CD4-positive, alpha-beta memory T cell (primary cell): ENCODE measurements at regions not wholly inside any gene's neighbourhood (a gene's known extent, or its start where the extent isn't known, plus 50 kb on each side); places are given as distances from the start of the nearest gene placed in this dataset.

Experiments
- CTCF ChIA-PET: fragments of 350-600 bp; sonication (Branson Sonifier 250); formaldehyde crosslinking; loops from one replicate; lab custom pipeline; 2021; ENCODE audit warnings: inconsistent platforms; ENCODE audit not compliant: partially characterized antibody; lab: Charles Lee
- POLR2A ChIA-PET: fragments of 350-600 bp; sonication (Branson Sonifier 250); formaldehyde crosslinking; loops from one replicate; lab custom pipeline; 2021; ENCODE audit not compliant: partially characterized antibody; lab: Charles Lee
- DNase-seq, 5 donors: peaks; one replicate each; pipeline versions ENCODE4 v3.0.0 to v3.0.0-alpha.2; 2020 to 2022; ENCODE audit warnings: mixed read lengths in 1 of 5
- H3K27ac ChIP-seq: one replicate; pipeline ENCODE4 v1.7.0; 2013; ENCODE audit warnings: low read depth, low read length
- H3K27me3 ChIP-seq: 2 replicates; pipeline ENCODE4 v1.7.0; 2013; ENCODE audit warnings: mild to moderate bottlenecking, low read length, moderate library complexity; ENCODE audit not compliant: insufficient read depth
- H3K36me3 ChIP-seq: 2 replicates; pipeline ENCODE4 v1.7.0; 2013; ENCODE audit warnings: mild to moderate bottlenecking, low read length, moderate library complexity; ENCODE audit not compliant: insufficient read depth
- H3K4me1 ChIP-seq: 2 replicates; pipeline ENCODE4 v1.7.0; 2013; ENCODE audit warnings: mild to moderate bottlenecking, low read length, moderate library complexity; ENCODE audit not compliant: insufficient read depth
- H3K4me3 ChIP-seq, 2 donors: one replicate each; pipeline ENCODE4 v1.7.0; 2013; ENCODE audit warnings: low read length in 2 of 2, mild to moderate bottlenecking in 1 of 2
- H3K9me3 ChIP-seq, 2 donors: one replicate each; pipeline ENCODE4 v1.7.0; 2013; ENCODE audit warnings: low read length in 2 of 2, control low read depth in 1 of 2; ENCODE audit not compliant: control insufficient read depth in 1 of 2
- H3K27ac Mint-ChIP-seq, 7 donors: one replicate each; pipeline ENCODE4 v1.8.0; 2020 to 2021; ENCODE audit warnings: mixed read lengths in 7 of 7, mild to moderate bottlenecking in 6 of 7, inconsistent platforms in 3 of 7, moderate library complexity in 3 of 7
- H3K27me3 Mint-ChIP-seq, 2 donors: one replicate each; pipeline ENCODE4 v1.8.0; 2020 to 2021; ENCODE audit warnings: mixed read lengths in 2 of 2
- H3K36me3 Mint-ChIP-seq, 2 donors: one replicate each; pipeline ENCODE4 v1.8.0; 2020 to 2021; ENCODE audit warnings: mixed read lengths in 2 of 2, inconsistent platforms in 1 of 2, mild to moderate bottlenecking in 1 of 2
- H3K4me1 Mint-ChIP-seq, 4 donors: one replicate each; pipeline ENCODE4 v1.8.0; 2020 to 2021; ENCODE audit warnings: mixed read lengths in 4 of 4, mild to moderate bottlenecking in 1 of 4
- H3K4me3 Mint-ChIP-seq, 8 donors: one replicate each; pipeline ENCODE4 v1.8.0; 2020 to 2021; ENCODE audit warnings: mixed read lengths in 8 of 8, mild to moderate bottlenecking in 7 of 8, moderate library complexity in 6 of 8, inconsistent platforms in 3 of 8
- H3K9me3 Mint-ChIP-seq, 8 donors: one replicate each; pipeline ENCODE4 v1.8.0; 2020 to 2021; ENCODE audit warnings: mixed read lengths in 8 of 8, mild to moderate bottlenecking in 5 of 8, inconsistent platforms in 3 of 8, moderate library complexity in 1 of 8
- intact Hi-C: fragments of 100-400 bp; cut with micrococcal nuclease; formaldehyde crosslinking; loops from one replicate; pipeline ENCODE4 v1.15.1; 2023

DNA sequence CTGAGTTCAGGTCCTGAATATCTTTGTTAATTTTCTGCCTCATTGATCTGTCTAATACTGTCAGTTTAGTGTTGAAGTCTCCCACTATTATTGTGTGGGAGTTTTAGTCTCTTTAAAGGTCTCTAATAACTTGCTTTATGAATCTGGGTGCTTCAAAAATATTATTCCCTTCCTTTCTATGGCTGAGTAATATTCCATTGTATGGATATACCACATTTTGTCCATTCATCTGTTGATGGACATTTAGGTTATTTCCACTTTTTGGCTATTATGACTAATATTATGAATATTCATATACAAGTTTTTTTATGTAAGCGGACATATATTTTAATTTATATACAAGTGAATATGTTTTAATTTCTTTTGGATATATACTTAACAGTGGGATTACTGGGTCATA lies 82.7 kb downstream of the SDR9C7 start:
- no peak for DNase-seq
- no peak overlapping the region for H3K4me3 ChIP-seq
- H3K36me3 ChIP-seq = no peaks in the 10 kb centered on the region
- H3K27me3 Mint-ChIP-seq = peaks cover 9 to 15% of the 10 kb centered on the region in 2 donors
- peaks cover 3 to 26% (median 20%) of the 10 kb centered on the region in 8 donors for H3K9me3 Mint-ChIP-seq
- peaks cover 7 to 8% of the 10 kb centered on the region in 2 donors for H3K36me3 Mint-ChIP-seq
- H3K27me3 ChIP-seq = no peaks in the 10 kb centered on the region
- intact Hi-C loops = no loop called here
- H3K27ac ChIP-seq = no peak overlapping the region
- no peaks in the 10 kb centered on the region for H3K9me3 ChIP-seq
- H3K4me1 Mint-ChIP-seq = no peaks in the 10 kb centered on the region
- H3K4me3 Mint-ChIP-seq = no peak overlapping the region
- ChIA-PET POLR2A (no interaction called here), CTCF (no interaction called here)
- no peaks in the 10 kb centered on the region for H3K4me1 ChIP-seq
- H3K27ac Mint-ChIP-seq = no peak overlapping the region

DNA sequence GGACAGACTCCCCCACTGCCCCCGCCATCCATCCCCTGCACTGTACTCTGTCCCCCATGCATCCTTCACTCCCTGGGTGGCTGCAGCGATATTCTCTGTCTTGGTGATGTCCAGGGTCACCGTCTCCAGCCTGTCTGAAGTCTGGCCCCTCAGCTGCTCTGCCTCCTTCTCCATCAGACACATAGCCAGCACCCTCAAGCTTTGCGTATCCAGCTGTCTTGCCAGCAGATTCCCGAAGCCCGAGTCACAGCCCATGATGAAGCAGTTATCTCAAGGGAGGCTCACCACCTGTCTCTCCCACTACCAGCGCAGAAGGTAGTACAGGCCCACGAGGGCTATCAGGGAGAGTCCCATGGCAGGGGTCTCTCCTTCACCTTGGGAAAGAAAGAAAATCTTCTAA lies 77.8 kb downstream of the HSD17B6 start:
- Histone ChIP-seq H3K4me1 (peaks cover 10% of the 10 kb centered on the region), H3K36me3 (no peaks in the 10 kb centered on the region), H3K27ac (no peak overlapping the region), H3K4me3 (no peak overlapping the region), H3K27me3 (no peaks in the 10 kb centered on the region), H3K9me3 (no peaks in the 10 kb centered on the region)
- peaks cover 3 to 4% of the 10 kb centered on the region in 2 donors for H3K27me3 Mint-ChIP-seq
- POLR2A ChIA-PET = no interaction called here
- H3K4me1 Mint-ChIP-seq = peaks cover 9 to 16% (median 14%) of the 10 kb centered on the region in 4 donors
- H3K36me3 Mint-ChIP-seq = no peaks in the 10 kb centered on the region
- H3K9me3 Mint-ChIP-seq = no peaks in the 10 kb centered on the region
- no peak overlapping the region for H3K4me3 Mint-ChIP-seq
- intact Hi-C loops = no loop called here
- CTCF ChIA-PET = no interaction called here
- DNase-seq = no peak
- no peak overlapping the region for H3K27ac Mint-ChIP-seq

DNA sequence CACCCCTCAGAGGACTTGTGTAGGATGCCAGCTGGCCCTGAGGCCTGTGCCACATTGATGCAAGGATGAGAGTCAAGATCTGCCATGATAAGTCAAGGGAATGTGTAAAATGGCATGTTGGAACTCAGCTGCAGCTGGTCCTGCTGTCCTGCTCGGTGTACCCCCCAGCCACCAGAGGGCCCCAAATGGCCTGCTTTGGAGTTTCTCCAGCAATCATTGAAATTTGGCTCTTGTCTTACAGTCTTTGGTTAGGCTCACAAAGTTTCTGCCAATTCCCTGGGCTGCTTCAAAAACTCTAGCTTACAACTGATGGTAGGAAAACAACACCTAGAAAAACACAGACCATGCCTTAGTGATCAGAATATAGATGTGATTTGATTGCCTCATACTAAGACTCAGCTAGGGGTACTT lies 76.8 kb downstream of the HSD17B6 start:
- H3K27ac ChIP-seq = no peak overlapping the region
- intact Hi-C loops = no loop called here
- Mint-ChIP-seq H3K4me1 (peaks cover 9 to 16% (median 14%) of the 10 kb centered on the region in 4 donors), H3K36me3 (no peaks in the 10 kb centered on the region), H3K9me3 (no peaks in the 10 kb centered on the region), H3K27ac (no peak overlapping the region), H3K27me3 (peaks cover 3 to 4% of the 10 kb centered on the region in 2 donors), H3K4me3 (no peak overlapping the region)
- DNase-seq = no peak
- no peaks in the 10 kb centered on the region for H3K36me3 ChIP-seq
- POLR2A ChIA-PET = interaction anchor here (0.8 kb wide), 1 partner anchor 272 kb away, joined by 3 read pairs; no protein-coding TSS in a partner anchor
- no peaks in the 10 kb centered on the region for H3K27me3 ChIP-seq
- H3K4me3 ChIP-seq = no peak overlapping the region
- CTCF ChIA-PET = interaction anchor here (0.9 kb wide), 1 partner anchor 162 kb away, joined by 3 read pairs; no protein-coding TSS in a partner anchor
- no peaks in the 10 kb centered on the region for H3K9me3 ChIP-seq
- H3K4me1 ChIP-seq = peaks cover 10% of the 10 kb centered on the region

DNA sequence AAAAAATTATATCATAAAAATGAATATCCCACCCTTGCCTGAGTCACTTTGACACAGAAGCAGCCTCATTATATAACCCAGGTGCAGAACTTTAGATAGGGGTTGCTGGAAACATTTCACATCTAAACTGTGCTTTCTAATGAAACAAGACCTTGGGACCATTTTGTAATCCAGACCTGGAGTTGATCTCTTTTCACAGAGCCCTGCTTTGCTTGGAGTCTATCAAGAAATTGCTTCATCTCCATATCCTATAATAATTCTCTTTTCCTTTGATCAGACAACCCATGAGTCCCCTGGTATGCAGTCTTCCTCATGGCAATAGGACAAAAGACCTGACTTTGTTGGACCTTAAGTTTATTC lies 76.3 kb downstream of the HSD17B6 start:
- no peak for DNase-seq
- intact Hi-C loops = no loop called here
- no peak overlapping the region for H3K4me3 ChIP-seq
- Mint-ChIP-seq H3K36me3 (no peaks in the 10 kb centered on the region), H3K27ac (no peak overlapping the region), H3K4me1 (peaks cover 9 to 16% (median 14%) of the 10 kb centered on the region in 4 donors), H3K27me3 (peaks cover 2 to 3% of the 10 kb centered on the region in 2 donors), H3K4me3 (no peak overlapping the region), H3K9me3 (no peaks in the 10 kb centered on the region)
- CTCF ChIA-PET = no interaction called here
- POLR2A ChIA-PET = interaction anchor here (0.8 kb wide), 1 partner anchor 273 kb away, joined by 3 read pairs; no protein-coding TSS in a partner anchor
- H3K36me3 ChIP-seq = no peaks in the 10 kb centered on the region
- no peaks in the 10 kb centered on the region for H3K27me3 ChIP-seq
- H3K4me1 ChIP-seq = peaks cover 10% of the 10 kb centered on the region
- H3K27ac ChIP-seq = no peak overlapping the region
- H3K9me3 ChIP-seq = no peaks in the 10 kb centered on the region

DNA sequence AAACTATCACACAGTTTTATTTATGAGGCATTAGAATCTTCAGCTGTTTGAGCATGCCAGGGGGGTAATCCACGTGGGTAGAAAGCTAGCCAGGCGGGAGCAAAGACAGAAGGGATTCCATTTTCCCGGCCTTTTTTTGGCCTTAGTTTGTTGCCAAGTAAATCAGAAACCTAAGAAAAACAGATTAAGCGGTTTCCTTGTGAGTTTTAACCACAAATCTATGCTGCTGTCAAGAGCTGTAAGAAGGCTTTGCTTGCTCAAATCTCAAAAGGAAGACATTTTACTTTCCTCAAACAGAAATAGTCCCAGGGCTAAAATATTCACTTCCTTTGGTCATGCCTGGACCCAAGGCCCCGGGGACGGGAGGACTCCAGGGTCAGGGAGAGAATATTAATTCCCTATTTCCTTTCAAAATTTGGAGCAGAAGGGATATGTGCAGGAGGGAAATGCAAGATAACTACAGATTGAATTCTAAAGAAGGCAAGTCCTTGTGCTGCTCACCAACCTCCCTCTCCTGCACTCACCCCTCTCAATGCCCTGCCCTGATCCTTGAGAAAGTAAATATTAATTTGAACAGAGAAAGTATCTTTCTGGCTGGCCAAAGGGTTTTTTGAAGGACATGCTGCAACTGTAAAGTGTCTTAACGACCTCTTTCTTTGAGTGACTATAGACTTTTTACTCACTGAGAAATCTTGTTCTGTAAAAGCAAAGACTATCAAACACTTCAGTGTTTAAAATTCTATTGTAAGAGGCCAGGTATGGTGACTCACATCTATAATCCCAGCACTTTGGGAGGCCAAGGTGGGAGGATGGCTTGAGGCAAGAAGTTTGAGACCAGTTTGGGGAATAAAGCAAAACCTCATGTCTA lies 75.7 kb downstream of the HSD17B6 start:
- H3K4me3 Mint-ChIP-seq = no peak overlapping the region

More for the DNA sequence above, 75.7 kb downstream of the HSD17B6 start:
- ChIA-PET POLR2A (no interaction called here), CTCF (no interaction called here)
- peaks cover 10% of the 10 kb centered on the region for H3K4me1 ChIP-seq
- peaks cover 9 to 16% (median 14%) of the 10 kb centered on the region in 4 donors for H3K4me1 Mint-ChIP-seq
- no peaks in the 10 kb centered on the region for H3K36me3 ChIP-seq
- H3K27ac Mint-ChIP-seq = no peak overlapping the region
- no peak overlapping the region for H3K27ac ChIP-seq
- DNase-seq = no peak
- H3K9me3 ChIP-seq = no peaks in the 10 kb centered on the region
- intact Hi-C loops = no loop called here
- H3K27me3 ChIP-seq = no peaks in the 10 kb centered on the region
- H3K4me3 ChIP-seq = no peak overlapping the region
- no peaks in the 10 kb centered on the region for H3K9me3 Mint-ChIP-seq
- no peaks in the 10 kb centered on the region for H3K36me3 Mint-ChIP-seq
- H3K27me3 Mint-ChIP-seq = peaks cover 2 to 3% of the 10 kb centered on the region in 2 donors
